H1 (cell line): ENCODE measurements at regions not wholly inside any gene's neighbourhood (a gene's known extent, or its start where the extent isn't known, plus 50 kb on each side); places are given as distances from the start of the nearest gene placed in this dataset.

Experiments
- CTCF ChIA-PET: fragments of 300-600 bp; sonication (Branson Sonifier 250); formaldehyde crosslinking; loops from one replicate; lab custom pipeline; 2021; ENCODE audit not compliant: partially characterized antibody; lab: Charles Lee
- POLR2A ChIA-PET: fragments of 300-600 bp; sonication (Branson Sonifier 250); formaldehyde crosslinking; loops from one replicate; lab custom pipeline; 2021; ENCODE audit warnings: inconsistent platforms; ENCODE audit not compliant: partially characterized antibody; lab: Charles Lee
- DNase-seq, 2 experiments: peaks; one replicate each; pipeline versions ENCODE4 v3.0.0 to v3.0.0-alpha.2; 2010 to 2022; ENCODE audit warnings: low spot score in 2 of 2, low read depth in 1 of 2, mixed read lengths in 1 of 2
- FAIRE-seq: peaks from 2 replicates; lab custom pipeline; 2011; peaks lifted over from hg19 to GRCh38; lab: Jason Lieb, UNC
- H2AFZ ChIP-seq: 2 replicates; pipeline ENCODE4 v1.8.1; 2012; ENCODE audit warnings: low read length, inconsistent platforms
- H2AK5ac ChIP-seq: 2 replicates; pipeline ENCODE4 v1.6.1; 2013; ENCODE audit warnings: low read depth, low read length
- H2BK120ac ChIP-seq: replicated peaks from 2 replicates; pipeline ENCODE3; 2013; ENCODE audit warnings: low read depth, low read length, inconsistent platforms
- H2BK12ac ChIP-seq: 2 replicates; pipeline ENCODE4 v1.6.1; 2013; ENCODE audit warnings: low read depth, low read length
- H2BK15ac ChIP-seq: 2 replicates; pipeline ENCODE4 v1.6.1; 2013; ENCODE audit warnings: low read length
- H2BK20ac ChIP-seq: 2 replicates; pipeline ENCODE4 v1.6.1; 2013; ENCODE audit warnings: low read length
- H2BK5ac ChIP-seq: 2 replicates; pipeline ENCODE4 v1.6.1; 2013; ENCODE audit warnings: low read depth, low read length
- H3K14ac ChIP-seq: 2 replicates; pipeline ENCODE4 v1.6.1; 2013; ENCODE audit warnings: inconsistent platforms; ENCODE audit not compliant: insufficient read length
- H3K18ac ChIP-seq: 2 replicates; pipeline ENCODE4 v1.6.1; 2013; ENCODE audit warnings: low read length; ENCODE audit errors: extremely low read depth
- H3K23ac ChIP-seq: 2 replicates; pipeline ENCODE4 v1.6.1; 2013; ENCODE audit warnings: inconsistent platforms; ENCODE audit not compliant: insufficient read length
- H3K23me2 ChIP-seq: 2 replicates; pipeline ENCODE4 v1.6.1; 2013; ENCODE audit warnings: low read depth, low read length
- H3K27ac ChIP-seq: 2 replicates; pipeline ENCODE4 v1.6.1; 2011; ENCODE audit warnings: low read depth, low read length, inconsistent platforms
- H3K27me3 ChIP-seq, 4 experiments: replicated peaks in 1 of 4; 1 replicate in 1 of 4; 2 replicates in 3 of 4; pipeline versions ENCODE4 v1.6.1 to v1.8.1; 2011 to 2013; ENCODE audit warnings: low read length in 3 of 4, mild to moderate bottlenecking in 3 of 4, inconsistent platforms in 2 of 4, mixed read lengths in 2 of 4, moderate library complexity in 1 of 4; ENCODE audit not compliant: control insufficient read depth in 3 of 4, insufficient read depth in 3 of 4; ENCODE audit errors: extremely low read depth in 1 of 4
- H3K36me3 ChIP-seq, 4 experiments: 2 replicates each; pipeline versions ENCODE4 v1.6.1 to v1.8.1; 2011 to 2013; ENCODE audit warnings: mild to moderate bottlenecking in 4 of 4, low read length in 3 of 4, moderate library complexity in 2 of 4, control low read depth in 1 of 4, inconsistent platforms in 1 of 4; ENCODE audit not compliant: insufficient read depth in 4 of 4, control insufficient read depth in 2 of 4
- H3K4ac ChIP-seq: replicated peaks from 2 replicates; pipeline ENCODE3; 2013; ENCODE audit warnings: low read length, low read depth, mixed read lengths, inconsistent platforms; ENCODE audit not compliant: insufficient read length
- H3K4me1 ChIP-seq, 4 experiments: replicated peaks in 1 of 4; 1 replicate in 1 of 4; 2 replicates in 3 of 4; pipeline versions ENCODE4 v1.6.1 to v1.8.1; 2011 to 2013; ENCODE audit warnings: low read length in 3 of 4, inconsistent platforms in 2 of 4, mixed read lengths in 1 of 4; ENCODE audit not compliant: insufficient read depth in 4 of 4, control insufficient read depth in 3 of 4
- H3K4me2 ChIP-seq, 2 experiments: 2 replicates each; pipeline versions ENCODE4 v1.6.1 to v1.8.1; 2011 to 2013; ENCODE audit warnings: low read depth in 2 of 2, low read length in 2 of 2, control low read depth in 1 of 2, inconsistent platforms in 1 of 2, mild to moderate bottlenecking in 1 of 2; ENCODE audit not compliant: insufficient read depth in 1 of 2
- H3K4me3 ChIP-seq, 4 experiments: fragments of 200-600, 300-600 bp in 1 of 4; sonication (generic), shearing (Covaris generic), sonication (Bioruptor Twin) in 1 of 4; 2 replicates each; pipeline versions ENCODE4 v1.5.1 to v1.8.1; 2011 to 2016; ENCODE audit warnings: low read length in 4 of 4, low read depth in 3 of 4, control low read depth in 2 of 4, inconsistent platforms in 2 of 4, mild to moderate bottlenecking in 2 of 4, mixed read lengths in 1 of 4, moderate library complexity in 1 of 4; ENCODE audit not compliant: insufficient read depth in 2 of 4; ENCODE audit errors: extremely low read depth in 1 of 4
- H3K56ac ChIP-seq: replicated peaks from 2 replicates; pipeline ENCODE3; 2013; ENCODE audit warnings: low read depth, mild to moderate bottlenecking, mixed read lengths, low read length, inconsistent platforms; ENCODE audit not compliant: insufficient read length
- H3K79me1 ChIP-seq: 2 replicates; pipeline ENCODE4 v1.6.1; 2013; ENCODE audit warnings: low read depth, low read length, control low read depth
- H3K79me2 ChIP-seq, 2 experiments: 2 replicates each; pipeline versions ENCODE4 v1.6.1 to v1.8.1; 2012 to 2013; ENCODE audit warnings: low read length in 2 of 2, mild to moderate bottlenecking in 2 of 2, inconsistent platforms in 1 of 2; ENCODE audit not compliant: insufficient read depth in 2 of 2, control insufficient read depth in 1 of 2
- H3K9ac ChIP-seq, 4 experiments: replicated peaks in 1 of 4; 1 replicate in 1 of 4; 2 replicates in 3 of 4; pipeline versions ENCODE4 v1.6.1 to v1.8.1; 2011 to 2013; ENCODE audit warnings: low read depth in 3 of 4, low read length in 3 of 4, control low read depth in 2 of 4, mild to moderate bottlenecking in 2 of 4, moderate library complexity in 2 of 4, inconsistent platforms in 1 of 4; ENCODE audit errors: extremely low read depth in 1 of 4
- H3K9me3 ChIP-seq, 2 experiments: 2 replicates each; pipeline versions ENCODE4 v1.6.1 to v1.8.1; 2012 to 2013; ENCODE audit warnings: mild to moderate bottlenecking in 2 of 2, moderate library complexity in 2 of 2, control low read depth in 1 of 2, inconsistent platforms in 1 of 2, low read depth in 1 of 2, low read length in 1 of 2, mixed read lengths in 1 of 2; ENCODE audit not compliant: insufficient read depth in 2 of 2
- H4K20me1 ChIP-seq, 2 experiments: replicated peaks in 1 of 2; 2 replicates each; pipeline versions ENCODE3 to v1.8.1; 2011 to 2013; ENCODE audit warnings: inconsistent platforms in 2 of 2, low read length in 2 of 2, mild to moderate bottlenecking in 1 of 2; ENCODE audit not compliant: insufficient read depth in 2 of 2, control insufficient read depth in 1 of 2
- H4K5ac ChIP-seq: 2 replicates; pipeline ENCODE4 v1.6.1; 2013; ENCODE audit warnings: low read length, low read depth, mixed read lengths, inconsistent platforms; ENCODE audit not compliant: insufficient read length
- H4K8ac ChIP-seq: 2 replicates; pipeline ENCODE4 v1.8.0; 2013; ENCODE audit warnings: mild to moderate bottlenecking, moderate library complexity, low read length, inconsistent platforms; ENCODE audit not compliant: insufficient read depth; ENCODE audit errors: extremely low read depth
- H4K91ac ChIP-seq: replicated peaks from 2 replicates; pipeline ENCODE3; 2013; ENCODE audit warnings: low read length, mixed read lengths, inconsistent platforms; ENCODE audit not compliant: insufficient read length
- CBX5 ChIP-seq: fragments of 300-800, 300-1000 bp; sonication (generic); IDR thresholded peaks from 2 replicates; pipeline ENCODE4 v1.7.1; 2016; ENCODE audit warnings: antibody characterized with exemption, low read length, low read depth
- HDAC6 ChIP-seq: IDR thresholded peaks from one replicate; pipeline ENCODE4 v1.7.1; 2012; ENCODE audit warnings: low read depth, mild to moderate bottlenecking, inconsistent platforms, low read length, moderate library complexity
- JUND ChIP-seq: IDR thresholded peaks from 2 replicates; pipeline ENCODE4 v1.6.1; 2011; ENCODE audit warnings: mild to moderate bottlenecking, improper control_type of control experiment, low read length
- KDM1A ChIP-seq: fragments of 200-600, 300-600 bp; sonication (generic); IDR thresholded peaks from 2 replicates; pipeline ENCODE4 v1.7.1; 2016; ENCODE audit warnings: mild to moderate bottlenecking, low read length, borderline replicate concordance
- WGBS, 2 experiments: shearing (Covaris generic) in 1 of 2; methylation state at CpG; one replicate each; pipeline versions ENCODE4 v1.1.6 to v1.1.7; 2013 to 2015; ENCODE audit warnings: low lambda C conversion rate in 2 of 2, mixed read lengths in 2 of 2, inconsistent platforms in 1 of 2, low coverage in 1 of 2, missing lambda C conversion rate in 1 of 2; ENCODE audit not compliant: insufficient replicate concordance in 2 of 2, insufficient coverage in 1 of 2, insufficient read length in 1 of 2; ENCODE audit errors: extremely low coverage in 1 of 2, missing lambda C conversion rate in 1 of 2; 5-methylcytosine and 5-hydroxymethylcytosine counted together

GRCh38 chr16:61149709-61150108 lies 886.5 kb downstream of the CDH8 start:
- no peak overlapping the region for H3K4ac ChIP-seq
- H3K4me2 ChIP-seq, result no peak overlapping the region
- no peak for FAIRE-seq
- H3K4me3 ChIP-seq, result no peak overlapping the region
- H4K91ac ChIP-seq, result no peak overlapping the region
- no peak overlapping the region for H3K9ac ChIP-seq
- DNase-seq, result no peak
- H4K20me1 ChIP-seq, result no peaks in the 10 kb centered on the region
- H3K9me3 ChIP-seq, result no peaks in the 10 kb centered on the region
- H4K5ac ChIP-seq, result no peak overlapping the region
- no peak overlapping the region for H3K14ac ChIP-seq
- H3K23ac ChIP-seq, result no peak overlapping the region
- WGBS, 2 experiments, result 98% methylated on average over 5 of the region's 5 CpGs; no CpG with 5 or more reads in 1 of the 2 experiments
- peaks cover 0 to 1% (median 0%) of the 10 kb centered on the region in 4 experiments; a peak in 1 of 7 replicates for H3K27me3 ChIP-seq
- H2AFZ ChIP-seq, result no peak overlapping the region
- 0 out of 2 replicates have a peak overlapping the region, but pooled peaks have one; percentile 5 for H2BK15ac ChIP-seq
- no peaks in the 10 kb centered on the region for H3K79me2 ChIP-seq
- no peak overlapping the region for H2BK20ac ChIP-seq
- no peak overlapping the region for H3K27ac ChIP-seq
- no peak overlapping the region for H2BK120ac ChIP-seq
- no peak for TF ChIP-seq CBX5
- TF ChIP-seq JUND, result no peak
- no peak for TF ChIP-seq KDM1A
- TF ChIP-seq HDAC6, result no peak
- no peaks in the 10 kb centered on the region for H3K4me1 ChIP-seq
- no peak overlapping the region for H3K18ac ChIP-seq
- no peak overlapping the region for H2BK12ac ChIP-seq
- ChIA-PET CTCF (interaction anchor here (0.8 kb wide), 1 partner anchor 17 kb away, joined by 3 read pairs; no protein-coding TSS in a partner anchor), POLR2A (no interaction called here)
- no peak overlapping the region for H2BK5ac ChIP-seq
- no peaks in the 10 kb centered on the region for H3K36me3 ChIP-seq
- H4K8ac ChIP-seq, result no peak overlapping the region
- no peaks in the 10 kb centered on the region for H3K79me1 ChIP-seq
- H2AK5ac ChIP-seq, result no peak overlapping the region
- no peak overlapping the region for H3K56ac ChIP-seq
- H3K23me2 ChIP-seq, result no peaks in the 10 kb centered on the region
